NB4 (cell line): ENCODE measurements at regions not wholly inside any gene's neighbourhood (a gene's known extent, or its start where the extent isn't known, plus 50 kb on each side); places are given as distances from the start of the nearest gene placed in this dataset.

Experiments
- CTCF ChIP-seq: IDR thresholded peaks from one replicate; pipeline ENCODE4 v1.5.1; 2012; ENCODE audit warnings: low read depth, low read length
- MAX ChIP-seq: IDR thresholded peaks from 2 replicates; pipeline ENCODE4 v1.6.1; 2011; ENCODE audit warnings: low read depth, low read length

- TF ChIP-seq CTCF (no peak), MAX (no peak)
Measured at GRCh38 chr3:80234706-80235105, 466.9 kb upstream of the ROBO1 start.
